SIG-M5 treated with dmso at 0.1 percent for 504 hours (cell line): ENCODE measurements at regions not wholly inside any gene's neighbourhood (a gene's known extent, or its start where the extent isn't known, plus 50 kb on each side); places are given as distances from the start of the nearest gene placed in this dataset.

ENCODE experiments used
- DNase-seq: peaks from one replicate; lab custom pipeline; 2025; ENCODE audit not compliant: unreplicated experiment; lab: John Stamatoyannopoulos, UW

- DNase-seq: no peak
Observed at GRCh38 chrX:39125834-39126233, 324.6 kb downstream of the MID1IP1 start.

GRCh38 chrX:39133971-39134370 lies 332.7 kb downstream of the MID1IP1 start:
- DNase-seq: peak; percentile 14

- DNase-seq: no peak
Observed at GRCh38 chrX:39137363-39137954, 336.2 kb downstream of the MID1IP1 start.

GRCh38 chrX:39140581-39140980 lies 339.3 kb downstream of the MID1IP1 start:
- no peak for DNase-seq

GRCh38 chrX:39144323-39144722 lies 343.1 kb downstream of the MID1IP1 start:
- peak; percentile 72 for DNase-seq

GRCh38 chrX:39144956-39145355 lies 343.7 kb downstream of the MID1IP1 start:
- DNase-seq: peak; percentile 84

- DNase-seq: no peak
Observed at GRCh38 chrX:39145859-39146258, 344.6 kb downstream of the MID1IP1 start.

- DNase-seq: peak; percentile 47
Observed at GRCh38 chrX:39149761-39150160, 348.5 kb downstream of the MID1IP1 start.

- DNase-seq: no peak
Observed at GRCh38 chrX:39150220-39150619, 349.0 kb downstream of the MID1IP1 start.

- DNase-seq: no peak
Observed at GRCh38 chrX:39150621-39151020, 349.4 kb downstream of the MID1IP1 start.

- peak; percentile 19 for DNase-seq
Observed at GRCh38 chrX:39152106-39152649, 350.9 kb downstream of the MID1IP1 start.

GRCh38 chrX:39156051-39156450 lies 354.8 kb downstream of the MID1IP1 start:
- no peak for DNase-seq

GRCh38 chrX:39157006-39157405 lies 355.7 kb downstream of the MID1IP1 start:
- no peak for DNase-seq

- no peak for DNase-seq
Observed at GRCh38 chrX:39157796-39158195, 356.5 kb downstream of the MID1IP1 start.

GRCh38 chrX:39158801-39159657 lies 357.8 kb downstream of the MID1IP1 start:
- DNase-seq: no peak

- no peak for DNase-seq
Observed at GRCh38 chrX:39159921-39160507, 358.8 kb downstream of the MID1IP1 start.

GRCh38 chrX:39161611-39162255 lies 360.5 kb downstream of the MID1IP1 start:
- DNase-seq: no peak

GRCh38 chrX:39162322-39162735 lies 361.1 kb downstream of the MID1IP1 start:
- no peak for DNase-seq

GRCh38 chrX:39163581-39164126 lies 362.4 kb downstream of the MID1IP1 start:
- DNase-seq: no peak

GRCh38 chrX:39164212-39164611 lies 363.0 kb downstream of the MID1IP1 start:
- DNase-seq: no peak

GRCh38 chrX:39165185-39165584 lies 363.9 kb downstream of the MID1IP1 start:
- no peak for DNase-seq
